ENCODE measurements at regions not wholly inside any gene's neighbourhood (a gene's known extent, or its start where the extent isn't known, plus 50 kb on each side); places are given as distances from the start of the nearest gene placed in this dataset.

GRCh38 chr5:153158608-153159007 is 331.9 kb upstream of the GRIA1 start:
- no peak for TF ChIP-seq ASH2L (IDR thresholded peaks at IDR 0.05; ENCODE audit: low read length)
- no peak for TF ChIP-seq CTCF (IDR thresholded peaks at IDR 0.05; ENCODE audit: control extremely low read depth in 1 of 3, insufficient read depth in 1 of 3, low read depth in 1 of 3, low read length in 3 of 3)
- no peak for TF ChIP-seq BRCA1 (IDR thresholded peaks at IDR 0.05; ENCODE audit: low read depth, low read length)
- TF ChIP-seq SP1 (IDR thresholded peaks at IDR 0.05; ENCODE audit: low read depth, low read length) = no peak
- TF ChIP-seq JUN (IDR thresholded peaks at IDR 0.05; ENCODE audit: low read depth, low read length) = no peak
- no peak for TF ChIP-seq RFX5 (IDR thresholded peaks at IDR 0.05; ENCODE audit: borderline replicate concordance, low read depth, low read length)
- TF ChIP-seq EZH2 (IDR thresholded peaks at IDR 0.05; ENCODE audit: low read depth, low read length, severe bottlenecking) = no peak
